ENCODE measurements at regions not wholly inside any gene's neighbourhood (a gene's known extent, or its start where the extent isn't known, plus 50 kb on each side); places are given as distances from the start of the nearest gene placed in this dataset.

- H3K27ac ChIP-seq (ENCODE audit: control insufficient read depth, insufficient read depth), result no peak overlapping the region
- ChIA-PET POLR2A (interaction anchor here (0.6 kb wide), 1 partner anchor 311 kb away, joined by 3 read pairs; no protein-coding TSS in a partner anchor), RAD21 (ENCODE audit: unreplicated experiment) (no interaction called here), CTCF (no interaction called here), SMC1A (ENCODE audit: uncharacterized antibody, unreplicated experiment) (interaction anchor here (0.5 to 1.2 kb wide), 2 partner anchors 15 to 436 kb away, joined by 3 to 6 read pairs; no protein-coding TSS in a partner anchor)
- H3K4me2 ChIP-seq (ENCODE audit: control insufficient read depth, insufficient read depth), result no peak overlapping the region
- no peak overlapping the region for H2AFZ ChIP-seq (ENCODE audit: control insufficient read depth, low read depth, low read length)
- H3K4me1 ChIP-seq (ENCODE audit: control insufficient read depth, insufficient read depth, low read length), result peaks cover 4% of the 10 kb centered on the region; the same call in 1 of the 2 replicates
- no peak overlapping the region for H3K9ac ChIP-seq (ENCODE audit: control insufficient read depth, insufficient read depth, low read length)
- H3K36me3 ChIP-seq (ENCODE audit: control insufficient read depth in 2 of 2, insufficient read depth in 2 of 2, low read length in 1 of 2), result no peaks in the 10 kb centered on the region
- TF ChIP-seq IKZF1 (conservative IDR thresholded peaks at IDR 0.05) (0 out of 2 replicates have a peak, but pooled peaks have one; percentile 22), ZBTB40 (IDR thresholded peaks at IDR 0.05; ENCODE audit: borderline replicate concordance) (no peak)
- no peaks in the 10 kb centered on the region for H4K20me1 ChIP-seq (ENCODE audit: control insufficient read depth, insufficient read depth)
- no peaks in the 10 kb centered on the region for H3K9me3 ChIP-seq (replicated peaks; ENCODE audit: control insufficient read depth, insufficient read depth, low read length)
- ATAC-seq (peak; percentile 48), FAIRE-seq (no peak), DNase-seq (ENCODE audit: low read depth, low spot score) (no peak)
- no TSS peak for BruUV-seq (replicated peaks)
- H3K4me3 ChIP-seq, result 0 out of 2 replicates have a peak overlapping the region, but pooled peaks have one; percentile 2
- H3K27me3 ChIP-seq (replicated peaks in 1 of 2; ENCODE audit: control insufficient read depth in 2 of 2, insufficient read depth in 2 of 2, low read length in 1 of 2), result no peaks in the 10 kb centered on the region
- 10% methylated on average over 5 of the region's 5 CpGs for WGBS (ENCODE audit: insufficient coverage, insufficient replicate concordance, low lambda C conversion rate, missing lambda C conversion rate)
- no peaks in the 10 kb centered on the region for H3K79me2 ChIP-seq (ENCODE audit: control insufficient read depth, insufficient read depth, low read length)
- in situ Hi-C loops (cut with MboI) (no loop called here), intact Hi-C loops (cut with micrococcal nuclease; ENCODE audit: unreplicated experiment) (no loop called here)
Observed at GRCh38 chr9:3758816-3759576, 233.2 kb upstream of the RFX3 start.
